NB4 (cell line): ENCODE measurements at regions not wholly inside any gene's neighbourhood (a gene's known extent, or its start where the extent isn't known, plus 50 kb on each side); places are given as distances from the start of the nearest gene placed in this dataset.

Experiments
- POLR2A ChIP-seq: IDR thresholded peaks from 2 replicates; pipeline ENCODE4 v1.6.1; 2011; ENCODE audit warnings: mild to moderate bottlenecking; ENCODE audit not compliant: insufficient read length; ENCODE audit errors: extremely low read depth
- TF ChIP-seq, protein P1 (sequence below): IDR thresholded peaks from one replicate; pipeline ENCODE4 v1.5.1; 2012; ENCODE audit warnings: low read depth, low read length
- TF ChIP-seq, protein P2 (sequence below): IDR thresholded peaks from 2 replicates; pipeline ENCODE4 v1.6.1; 2011; ENCODE audit warnings: low read depth, low read length

DNA sequence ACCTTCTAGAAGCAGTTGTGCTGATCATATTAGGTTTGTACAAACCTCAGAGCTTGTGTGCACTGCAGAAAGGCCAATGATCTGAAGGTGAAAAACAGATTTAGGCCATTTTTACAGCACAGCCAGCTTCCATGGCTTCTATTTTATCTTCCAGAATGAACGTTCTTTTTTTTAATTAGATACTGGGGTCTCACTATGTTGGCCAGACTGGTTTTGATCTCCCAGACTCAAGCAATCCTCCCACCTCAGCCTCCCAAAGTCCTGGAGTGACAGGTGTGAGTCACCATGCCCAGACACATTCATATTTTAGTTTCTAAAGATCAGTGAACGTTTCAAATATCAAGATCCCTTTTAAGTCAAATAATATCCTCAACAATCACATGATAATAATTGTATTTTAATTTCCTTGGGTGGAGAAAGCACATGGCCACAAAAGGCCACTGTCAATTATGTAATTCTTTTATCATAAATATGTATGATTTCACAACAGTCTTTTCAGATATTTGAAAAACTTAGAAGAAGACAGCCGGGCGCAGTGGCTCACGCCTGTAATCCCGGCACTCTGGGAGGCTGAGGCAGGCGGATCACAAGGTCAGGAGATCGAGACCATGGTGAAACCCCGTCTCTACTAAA lies 326.7 kb upstream of the JARID2 start:
- TF ChIP-seq, protein P1, sequence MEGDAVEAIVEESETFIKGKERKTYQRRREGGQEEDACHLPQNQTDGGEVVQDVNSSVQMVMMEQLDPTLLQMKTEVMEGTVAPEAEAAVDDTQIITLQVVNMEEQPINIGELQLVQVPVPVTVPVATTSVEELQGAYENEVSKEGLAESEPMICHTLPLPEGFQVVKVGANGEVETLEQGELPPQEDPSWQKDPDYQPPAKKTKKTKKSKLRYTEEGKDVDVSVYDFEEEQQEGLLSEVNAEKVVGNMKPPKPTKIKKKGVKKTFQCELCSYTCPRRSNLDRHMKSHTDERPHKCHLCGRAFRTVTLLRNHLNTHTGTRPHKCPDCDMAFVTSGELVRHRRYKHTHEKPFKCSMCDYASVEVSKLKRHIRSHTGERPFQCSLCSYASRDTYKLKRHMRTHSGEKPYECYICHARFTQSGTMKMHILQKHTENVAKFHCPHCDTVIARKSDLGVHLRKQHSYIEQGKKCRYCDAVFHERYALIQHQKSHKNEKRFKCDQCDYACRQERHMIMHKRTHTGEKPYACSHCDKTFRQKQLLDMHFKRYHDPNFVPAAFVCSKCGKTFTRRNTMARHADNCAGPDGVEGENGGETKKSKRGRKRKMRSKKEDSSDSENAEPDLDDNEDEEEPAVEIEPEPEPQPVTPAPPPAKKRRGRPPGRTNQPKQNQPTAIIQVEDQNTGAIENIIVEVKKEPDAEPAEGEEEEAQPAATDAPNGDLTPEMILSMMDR: no peak
- no peak for TF ChIP-seq POLR2A
- TF ChIP-seq, protein P2, sequence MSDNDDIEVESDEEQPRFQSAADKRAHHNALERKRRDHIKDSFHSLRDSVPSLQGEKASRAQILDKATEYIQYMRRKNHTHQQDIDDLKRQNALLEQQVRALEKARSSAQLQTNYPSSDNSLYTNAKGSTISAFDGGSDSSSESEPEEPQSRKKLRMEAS: peak; percentile 44; the same call in 1 of the 2 replicates
